ENCODE measurements at regions not wholly inside any gene's neighbourhood (a gene's known extent, or its start where the extent isn't known, plus 50 kb on each side); places are given as distances from the start of the nearest gene placed in this dataset.

GRCh38 chr18:55031576-55031975 lies 72.3 kb upstream of the CCDC68 start:
- TF ChIP-seq SPI1 (IDR thresholded peaks at IDR 0.05; ENCODE audit: borderline replicate concordance, low read depth) (no peak), POLR2AphosphoS5 (IDR thresholded peaks at IDR 0.05; ENCODE audit: low read depth) (no peak), CTCF (IDR thresholded peaks at IDR 0.05; ENCODE audit: insufficient read depth, low read length) (no peak), GABPA (IDR thresholded peaks at IDR 0.05; ENCODE audit: low read depth) (no peak), REST (IDR thresholded peaks at IDR 0.05; ENCODE audit: insufficient replicate concordance, low read depth) (no peak)
- DNase-seq (ENCODE audit: low read depth in 1 of 2, low spot score in 1 of 2) = no peak
- no peak overlapping the region for H3K4me3 ChIP-seq (replicated peaks; ENCODE audit: insufficient read depth, low read length)

DNA sequence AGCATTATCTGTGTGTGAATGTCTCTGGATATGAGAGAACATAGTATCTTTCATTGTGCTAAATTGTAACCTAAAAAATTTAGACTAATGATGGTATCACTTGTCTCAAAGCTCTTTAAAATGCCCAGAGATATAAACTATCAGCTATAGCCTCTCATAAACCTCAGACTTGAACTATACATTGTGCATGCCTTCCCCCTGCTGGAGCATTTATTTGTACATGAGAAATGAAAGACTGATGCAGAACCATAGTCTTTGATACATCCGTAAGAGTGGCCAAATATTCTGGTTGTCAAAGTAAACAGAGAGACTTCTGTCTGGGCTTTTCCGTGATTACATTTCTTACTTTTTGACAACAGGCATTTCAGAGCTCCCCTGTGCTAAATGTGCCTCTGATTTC lies 71.9 kb upstream of the CCDC68 start:
- no peak for DNase-seq (ENCODE audit: low read depth in 1 of 2, low spot score in 1 of 2)
- Histone ChIP-seq H3K27ac (replicated peaks) (no peak overlapping the region), H3K27me3 (ENCODE audit: insufficient read depth, poor library complexity, severe bottlenecking) (no peaks in the 10 kb centered on the region), H3K4me3 (replicated peaks; ENCODE audit: insufficient read depth, low read length) (no peak overlapping the region)
- TF ChIP-seq REST (IDR thresholded peaks at IDR 0.05; ENCODE audit: insufficient replicate concordance, low read depth) (no peak), POLR2AphosphoS5 (IDR thresholded peaks at IDR 0.05; ENCODE audit: low read depth) (no peak), SPI1 (IDR thresholded peaks at IDR 0.05; ENCODE audit: borderline replicate concordance, low read depth) (no peak), CTCF (IDR thresholded peaks at IDR 0.05; ENCODE audit: insufficient read depth, low read length) (no peak), GABPA (IDR thresholded peaks at IDR 0.05; ENCODE audit: low read depth) (no peak)

More at GRCh38 chr18:55031576-55031975, 72.3 kb upstream of the CCDC68 start:
- Histone ChIP-seq H3K27me3 (ENCODE audit: insufficient read depth, poor library complexity, severe bottlenecking) (no peaks in the 10 kb centered on the region), H3K27ac (replicated peaks) (no peak overlapping the region)

- TF ChIP-seq POLR2AphosphoS5 (IDR thresholded peaks at IDR 0.05; ENCODE audit: low read depth) (no peak), GABPA (IDR thresholded peaks at IDR 0.05; ENCODE audit: low read depth) (no peak), SPI1 (IDR thresholded peaks at IDR 0.05; ENCODE audit: borderline replicate concordance, low read depth) (no peak), CTCF (IDR thresholded peaks at IDR 0.05; ENCODE audit: insufficient read depth, low read length) (no peak), REST (IDR thresholded peaks at IDR 0.05; ENCODE audit: insufficient replicate concordance, low read depth) (no peak)
- H3K27ac ChIP-seq (replicated peaks) = no peak overlapping the region
- peaks cover 4% of the 10 kb centered on the region for H3K27me3 ChIP-seq (ENCODE audit: insufficient read depth, poor library complexity, severe bottlenecking)
- no peak overlapping the region for H3K4me3 ChIP-seq (replicated peaks; ENCODE audit: insufficient read depth, low read length)
- DNase-seq (ENCODE audit: low read depth in 1 of 2, low spot score in 1 of 2) = no peak
These were observed 65.3 kb upstream of the CCDC68 start for GRCh38 chr18:55024564-55024963.
